Stimulated activated CD8-positive, alpha-beta memory T cell treated with anti-CD3 and anti-CD28 coated beads, Interleukin-7, amount 100 ng/mL, for 1 hour (primary cell): ENCODE measurements at regions not wholly inside any gene's neighbourhood (a gene's known extent, or its start where the extent isn't known, plus 50 kb on each side); places are given as distances from the start of the nearest gene placed in this dataset.
"Not testable (repeated sequence)": the region's sequence is repeated elsewhere in the genome, so short reads cannot be mapped to it uniquely, and the experiment has no call there.

Experiments
- DNase-seq, 2 donors: peaks; one replicate each; pipeline ENCODE4 v3.0.0-alpha.2; 2020; ENCODE audit warnings: low read depth in 2 of 2

DNA sequence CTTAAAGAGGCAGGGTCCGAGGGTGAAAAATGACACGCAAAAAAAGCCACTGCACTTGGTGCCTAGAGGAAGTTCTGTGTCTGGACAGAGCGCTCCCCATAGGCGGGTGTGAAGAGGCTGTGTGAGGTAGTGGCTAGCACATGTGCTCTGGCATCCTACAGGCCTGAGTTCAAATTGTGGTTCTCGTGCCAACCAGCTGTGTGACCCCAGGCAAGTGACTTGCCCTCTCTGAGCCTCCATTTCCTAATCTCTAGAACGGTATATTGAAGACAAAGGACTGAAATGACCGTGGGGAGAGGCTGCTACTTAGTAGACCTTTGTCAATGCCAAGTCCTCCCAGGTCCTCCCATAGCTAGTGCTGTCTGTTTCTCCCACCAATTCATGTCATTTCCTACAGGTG is 79.1 kb upstream of the MYL10 start:
- DNase-seq = no peak

DNA sequence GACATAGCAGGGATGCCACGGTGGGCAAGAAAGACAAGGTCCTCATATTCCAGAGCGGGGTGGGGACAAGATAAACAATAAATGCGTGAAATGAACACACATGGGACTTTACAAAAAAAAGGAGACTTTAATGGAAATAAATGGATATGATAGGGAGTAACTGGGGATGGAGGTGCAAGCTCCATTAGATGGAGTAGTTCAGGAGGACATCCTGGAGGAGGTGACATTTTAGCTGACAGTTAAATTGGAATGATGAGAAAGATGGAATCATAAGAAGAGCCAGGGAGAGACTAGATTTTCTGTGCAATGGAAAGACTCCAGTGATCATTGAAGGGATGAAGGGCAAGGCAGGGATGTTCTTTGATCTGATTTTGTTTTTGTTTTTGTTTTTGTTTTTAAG is 83.6 kb upstream of the MYL10 start:
- DNase-seq = no peak

DNA sequence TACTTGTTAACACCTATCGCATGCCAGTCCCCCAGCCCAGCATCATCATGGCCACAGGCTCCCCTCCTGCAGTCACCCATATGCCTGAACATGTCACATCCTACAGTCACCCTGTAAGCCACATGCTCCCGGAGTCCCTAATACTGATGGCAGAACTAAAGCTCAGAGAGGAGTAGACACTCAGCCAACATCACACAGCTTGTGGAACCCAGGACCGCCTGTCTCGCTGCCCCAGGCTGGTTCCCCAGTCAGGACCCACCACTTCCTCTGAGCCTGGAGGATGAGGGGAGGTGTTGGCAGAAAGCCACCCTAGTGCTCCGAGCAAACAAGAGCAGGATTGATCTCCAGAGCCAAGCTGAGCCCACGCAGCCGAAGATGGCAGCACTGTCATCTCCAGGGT is 85.0 kb upstream of the MYL10 start:
- DNase-seq = no peak

DNA sequence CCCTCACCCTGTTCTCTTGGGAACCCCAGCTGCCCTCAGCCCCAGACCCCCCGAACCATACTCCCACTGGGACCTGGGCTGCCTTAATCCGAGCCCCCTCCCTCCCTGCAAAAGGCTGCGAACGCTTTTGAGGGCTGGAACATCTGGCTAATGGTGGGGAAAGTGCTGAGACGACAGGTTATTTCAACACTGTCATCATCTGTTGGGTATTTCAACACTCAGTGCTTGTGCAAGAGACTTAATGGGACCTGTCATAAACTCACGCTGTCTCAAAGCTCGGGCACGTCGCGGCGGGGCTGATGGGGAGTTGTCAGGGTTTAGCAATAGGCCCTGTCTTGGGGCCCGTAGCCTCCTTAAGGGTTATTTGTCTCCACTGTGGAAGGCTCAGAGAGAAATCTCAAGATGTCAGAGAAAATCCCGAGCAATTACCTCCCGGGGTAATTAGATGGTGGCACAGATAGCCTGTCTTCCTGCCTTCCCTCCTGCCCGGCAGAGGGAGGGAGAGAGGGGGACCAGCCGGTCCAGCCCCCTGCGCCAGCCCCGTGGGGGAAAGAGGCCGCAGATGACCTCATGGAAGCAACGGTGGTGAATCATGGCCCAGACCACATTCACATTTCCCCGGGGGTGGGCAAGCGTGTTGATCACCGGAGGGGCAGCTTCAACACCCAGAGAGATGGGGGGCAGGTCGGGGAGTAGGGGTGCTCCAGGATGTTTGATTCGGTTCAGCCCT is 88.7 kb upstream of the MYL10 start:
- DNase-seq = no peak

DNA sequence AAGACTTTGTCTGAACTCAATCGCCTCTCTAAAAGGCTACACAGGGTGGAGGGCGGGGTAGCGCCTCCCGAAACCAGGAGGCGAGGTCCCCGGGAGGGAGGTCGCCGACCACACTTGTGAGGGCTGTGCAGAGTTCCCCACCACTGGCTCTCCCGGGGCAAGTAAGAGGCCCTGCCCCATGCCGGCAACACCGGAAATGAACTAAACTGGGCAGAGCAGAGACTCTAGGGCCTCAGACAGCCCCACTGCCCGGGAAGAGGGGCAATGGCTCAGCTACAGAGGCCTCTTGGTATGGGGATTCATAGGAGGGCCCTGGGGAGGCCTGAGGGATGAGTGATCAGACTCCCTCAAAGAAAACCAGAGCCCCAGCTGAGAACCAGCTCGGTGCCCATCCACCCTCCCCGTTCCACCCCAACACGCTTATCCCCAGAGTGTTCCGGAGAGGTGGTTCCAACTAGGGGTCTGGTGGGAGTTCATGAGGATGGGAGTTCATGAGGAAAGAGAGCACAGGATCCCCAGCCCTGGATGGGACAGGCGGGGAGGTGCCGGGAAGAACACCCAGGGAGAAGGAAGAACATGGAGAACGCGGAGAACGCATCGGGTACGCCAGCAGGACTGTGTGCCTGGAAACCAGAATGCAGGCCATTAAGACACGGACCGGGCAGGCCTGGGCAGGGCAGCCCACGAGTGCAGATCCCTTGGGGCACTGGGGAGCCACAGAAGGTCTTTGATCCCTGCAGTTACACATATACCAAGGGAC is 89.4 kb upstream of the MYL10 start:
- DNase-seq = no peak

DNA sequence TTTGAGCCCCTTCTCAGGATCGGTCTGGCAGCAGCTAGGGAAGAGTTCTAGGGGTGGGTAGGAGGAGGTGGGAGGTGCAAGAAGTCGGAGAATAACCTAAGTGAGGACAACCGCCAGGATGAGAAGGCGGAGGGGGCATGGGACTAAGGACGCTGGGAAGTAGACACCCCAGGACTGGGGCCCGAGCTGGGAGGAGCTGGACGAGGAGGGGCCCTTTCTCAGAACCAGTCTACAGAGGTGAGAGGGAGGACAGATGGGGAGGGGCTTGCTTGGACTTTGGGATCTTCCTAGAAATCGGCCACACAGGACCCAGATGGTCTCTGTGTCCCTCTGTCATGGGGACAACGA is 90.0 kb upstream of the MYL10 start:
- no peak for DNase-seq

DNA sequence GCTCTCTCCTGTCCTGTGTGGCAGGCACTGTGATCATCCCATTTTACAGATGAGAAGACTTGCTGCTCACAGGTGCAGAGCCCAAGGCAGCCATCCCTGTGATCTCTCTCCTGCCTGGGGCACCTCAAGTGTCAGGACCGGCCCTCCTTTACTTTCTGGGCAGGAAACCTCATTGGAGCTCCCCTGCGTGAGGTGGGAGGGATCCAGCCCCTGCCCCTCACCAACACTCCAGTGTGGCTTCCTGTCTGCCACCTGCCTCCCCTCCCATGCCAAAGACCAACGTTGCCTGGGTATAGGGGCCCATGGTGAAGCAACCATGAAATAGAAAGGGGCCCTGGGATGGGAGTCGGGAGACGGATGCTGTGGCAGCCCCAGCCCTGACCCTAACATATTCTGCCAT is 91.2 kb upstream of the MYL10 start:
- DNase-seq = no peak

DNA sequence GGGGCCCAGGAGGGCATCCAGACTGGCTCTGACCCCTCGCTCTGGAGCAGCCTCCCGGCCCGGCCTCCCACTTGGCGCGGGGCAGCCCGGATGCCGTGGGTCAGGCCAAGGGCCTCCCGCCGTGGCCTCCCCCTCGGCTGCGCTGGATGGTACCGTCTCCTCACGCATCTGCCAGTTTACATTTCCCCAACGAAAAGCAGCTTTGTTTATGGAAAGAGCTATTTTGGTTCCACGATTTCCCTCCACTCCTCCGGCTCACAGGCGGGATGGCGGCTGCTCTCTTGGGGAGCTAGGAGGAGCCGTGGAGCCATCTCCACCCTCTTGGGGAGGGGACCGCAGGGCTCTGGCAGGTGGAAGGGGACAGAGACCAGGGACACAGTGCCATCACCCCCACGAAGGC is 93.2 kb upstream of the MYL10 start:
- no peak for DNase-seq

DNA sequence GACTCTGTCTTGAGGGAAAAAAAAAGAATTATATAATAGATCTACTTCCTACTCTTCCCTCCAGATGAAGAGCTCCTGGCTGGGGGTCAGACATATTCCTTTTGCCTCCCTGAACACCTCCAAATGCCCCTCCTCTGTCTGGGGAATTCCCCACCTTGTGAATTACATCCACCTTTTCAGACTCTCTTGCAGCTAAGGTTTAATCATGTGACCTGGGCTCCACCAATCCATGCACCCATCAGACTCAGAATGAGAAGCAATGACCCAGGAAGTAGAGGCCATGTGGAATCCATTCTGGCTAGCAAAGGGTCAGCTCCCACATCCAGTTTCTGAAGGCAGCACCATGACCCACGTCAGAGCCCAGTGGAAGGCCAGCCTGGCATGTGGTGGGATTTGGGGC is 93.6 kb upstream of the CUX1 start:
- DNase-seq = no peak

DNA sequence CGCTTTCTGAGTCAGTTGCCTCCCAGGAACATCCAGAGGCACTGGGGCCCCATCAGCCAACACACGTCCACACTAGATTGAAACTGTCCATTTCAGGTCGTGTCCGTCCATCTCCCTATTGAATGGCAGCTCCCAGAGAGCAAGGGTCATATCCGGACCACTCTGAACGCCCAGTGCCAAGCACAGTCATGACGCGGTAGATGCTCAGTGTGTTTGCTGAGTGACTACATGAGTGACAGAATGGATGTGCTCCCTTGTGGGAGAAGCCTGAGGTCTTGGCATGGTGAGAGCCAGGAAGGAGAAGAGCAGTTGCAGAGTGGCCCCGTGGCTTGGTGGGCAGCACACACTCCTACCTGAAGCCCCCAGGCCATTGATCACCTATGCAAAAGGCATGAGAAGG is 92.5 kb upstream of the CUX1 start:
- DNase-seq = no peak

DNA sequence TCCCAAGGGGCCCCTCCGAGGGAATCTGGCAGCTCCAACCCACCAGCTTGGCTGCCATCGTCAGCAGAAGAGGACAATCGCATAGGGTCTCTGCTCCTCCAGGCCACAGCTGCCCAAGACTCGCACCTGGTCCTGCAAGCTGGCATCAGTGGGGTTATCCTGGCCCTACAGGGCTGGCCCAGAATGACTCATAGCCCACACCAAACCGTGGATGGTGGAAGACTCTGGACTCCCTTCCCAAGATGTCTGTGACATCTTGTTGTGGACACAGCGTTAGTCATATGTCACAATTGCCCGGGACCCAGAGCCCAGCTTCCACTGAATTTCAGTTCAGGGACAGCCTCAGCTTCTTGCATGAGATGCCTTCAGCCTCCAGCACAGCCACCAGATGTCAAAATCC is 91.5 kb upstream of the CUX1 start:
- DNase-seq = no peak

DNA sequence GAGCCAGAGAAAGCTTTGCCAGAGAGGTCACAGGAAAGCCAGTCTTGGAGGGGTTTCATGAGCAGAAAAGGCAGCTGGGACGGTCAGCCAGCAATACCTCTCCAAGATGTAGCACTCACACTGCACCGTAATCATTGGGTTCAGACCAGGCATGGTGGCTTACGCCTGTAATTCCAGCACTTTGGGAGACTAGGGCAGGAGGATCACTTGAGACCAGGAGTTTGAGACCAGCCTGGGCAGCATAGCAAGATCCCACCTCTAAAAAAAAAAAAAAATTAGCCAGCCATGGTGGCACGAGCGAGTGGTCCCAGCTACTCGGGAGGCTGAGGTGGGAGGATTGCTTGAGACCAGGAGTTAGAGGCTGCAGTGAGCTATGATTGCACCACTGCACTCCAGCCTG is 90.2 kb upstream of the CUX1 start:
- no peak for DNase-seq

DNA sequence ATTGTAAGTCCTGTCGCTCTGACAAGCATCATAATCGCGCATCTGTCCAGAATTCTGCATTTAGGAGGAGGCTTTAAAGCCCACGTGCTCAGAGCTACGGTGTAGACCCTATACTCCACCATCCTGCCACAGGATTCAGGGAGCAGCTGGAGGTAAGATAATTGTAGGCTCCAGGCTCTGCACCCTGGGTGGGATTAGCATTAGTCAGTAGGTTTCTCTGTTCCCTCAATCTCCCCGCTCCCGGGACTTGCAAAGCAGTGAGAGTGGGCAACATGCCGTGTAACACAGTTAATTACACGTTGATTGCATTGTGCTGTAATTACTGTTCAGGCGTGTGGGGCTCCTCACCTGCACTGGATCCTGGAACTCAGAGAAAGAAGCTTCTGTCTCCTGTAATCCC is 89.3 kb upstream of the CUX1 start:
- DNase-seq = no peak

DNA sequence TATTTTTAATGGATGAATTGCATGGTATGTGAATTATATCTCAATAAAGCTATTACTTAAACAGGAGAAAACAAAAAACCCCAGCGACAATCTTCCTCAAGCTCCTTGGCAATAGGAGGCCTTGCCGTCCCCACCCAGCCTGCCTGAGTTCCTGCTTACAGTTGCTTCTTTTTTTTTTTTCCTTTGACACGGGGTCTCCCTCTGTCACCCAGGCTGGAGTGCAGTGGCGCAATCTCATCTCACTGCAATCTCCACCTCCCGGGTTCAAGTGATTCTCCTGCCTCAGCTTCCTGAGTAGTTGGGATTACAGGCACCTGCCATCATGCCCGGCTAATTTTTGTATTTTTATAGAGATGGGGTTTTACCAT is 88.6 kb upstream of the CUX1 start:
- DNase-seq = not testable (repeated sequence)

DNA sequence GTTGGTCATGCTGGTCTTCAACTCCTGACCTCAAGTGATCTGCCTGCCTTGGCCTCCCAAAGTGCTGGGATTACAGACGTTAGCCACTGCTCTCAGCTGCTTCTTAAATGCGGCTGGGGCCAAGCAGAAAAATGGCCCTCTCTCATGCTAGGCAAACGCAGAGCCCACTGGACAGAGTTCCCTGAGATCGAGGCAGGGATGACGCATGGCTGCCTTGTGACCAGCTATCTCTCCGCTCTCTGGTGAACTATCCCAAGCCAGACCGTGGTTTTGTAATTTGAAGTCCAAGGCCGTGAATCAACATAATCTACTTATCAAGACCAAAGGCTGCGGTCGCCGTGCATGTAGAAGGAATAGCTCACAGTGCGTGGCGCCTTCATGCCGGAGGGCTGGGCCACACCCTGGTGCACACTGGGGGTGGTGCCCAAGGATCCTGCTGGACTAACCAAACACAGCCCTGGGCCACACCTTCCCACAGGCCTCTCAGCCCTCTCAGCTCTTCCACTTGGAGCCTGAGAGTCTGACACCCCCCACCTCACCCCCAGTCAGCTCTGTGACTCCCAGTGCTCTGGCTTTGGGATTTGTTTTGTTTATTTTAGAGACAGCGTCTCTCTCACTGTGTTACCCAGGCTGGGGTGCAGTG is 88.1 kb upstream of the CUX1 start:
- DNase-seq = no peak

DNA sequence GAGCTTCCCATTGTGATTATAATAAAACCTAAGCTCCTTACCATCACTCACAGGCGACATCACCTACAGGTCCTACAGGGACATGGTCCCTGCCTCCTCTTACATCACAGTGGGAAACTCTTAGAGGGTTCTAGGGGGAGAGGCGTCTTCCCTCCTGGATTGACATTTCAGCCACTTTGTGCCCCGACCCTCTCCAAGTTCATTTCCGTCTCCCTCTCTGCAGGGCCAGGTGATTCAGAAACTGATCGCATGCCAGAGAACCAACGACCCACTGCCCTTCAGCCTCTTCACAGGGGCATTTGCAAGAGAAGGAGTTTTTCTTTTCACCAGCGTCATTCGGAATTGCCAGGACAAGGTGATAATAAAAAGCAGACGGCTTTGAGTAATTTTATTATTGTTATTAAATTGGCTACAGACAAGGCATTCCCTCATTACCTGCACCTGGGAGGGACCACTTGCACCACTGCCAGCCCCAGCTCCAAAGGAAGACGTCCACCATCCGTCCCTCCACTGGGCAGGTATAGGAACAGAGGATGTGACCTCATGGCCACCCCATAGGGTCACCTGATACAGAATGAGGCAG is 85.8 kb upstream of the CUX1 start:
- no peak for DNase-seq

DNA sequence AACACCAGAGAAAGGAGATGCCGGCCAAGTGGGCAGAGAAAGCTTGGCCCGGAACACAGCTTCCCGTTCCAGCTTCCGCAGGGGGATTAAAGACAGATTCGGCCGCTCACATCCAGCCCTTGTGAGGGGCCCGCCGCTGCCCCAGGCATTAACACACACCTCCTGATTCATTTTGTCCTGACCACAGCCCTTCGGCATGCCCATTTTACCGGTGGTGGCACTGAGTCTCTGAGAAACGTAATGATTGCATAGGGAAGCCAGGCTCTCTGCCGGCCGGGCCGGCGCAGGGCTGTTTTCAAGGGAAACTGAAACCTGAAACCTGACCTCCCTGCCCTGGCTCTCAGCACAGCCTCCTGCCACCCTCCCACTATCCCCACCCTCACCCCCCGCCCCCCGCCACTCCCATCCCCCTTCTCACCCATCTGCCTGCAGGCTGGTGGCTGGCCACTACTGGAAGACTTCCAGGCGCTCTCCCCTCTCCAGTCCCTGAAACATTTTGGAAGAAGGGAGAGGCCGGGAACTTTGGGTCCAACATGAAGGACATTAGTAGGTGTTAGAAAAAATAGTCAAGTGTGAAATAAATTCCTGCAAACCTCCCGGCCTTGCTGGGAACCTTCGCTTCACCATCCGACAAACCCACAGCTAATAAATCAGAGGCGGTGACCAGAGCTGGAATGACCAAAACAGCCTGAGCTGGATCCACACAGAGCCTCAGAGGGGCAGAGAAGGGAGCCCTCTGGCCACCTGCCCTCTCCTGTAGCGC is 83.5 kb upstream of the CUX1 start:
- no peak for DNase-seq

DNA sequence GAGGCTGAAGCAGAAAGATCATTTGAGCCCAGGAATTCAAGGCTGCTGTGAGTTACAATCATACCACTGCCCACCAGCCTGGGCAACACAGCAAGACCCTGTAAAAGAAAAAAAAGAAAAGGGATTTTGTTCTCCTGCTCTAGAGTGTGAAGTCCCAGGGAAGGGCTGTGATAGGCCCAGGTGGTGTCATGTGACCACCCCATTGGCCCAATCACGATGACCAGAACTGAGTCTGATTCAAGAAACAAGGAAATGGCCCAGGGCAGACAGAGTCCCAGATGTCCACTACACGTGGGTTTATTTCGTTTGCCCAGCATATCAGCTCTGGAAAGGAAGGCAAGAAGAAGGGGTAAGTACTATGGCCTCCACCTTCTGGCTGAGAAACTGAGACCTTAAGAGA is 81.3 kb upstream of the CUX1 start:
- DNase-seq = no peak

DNA sequence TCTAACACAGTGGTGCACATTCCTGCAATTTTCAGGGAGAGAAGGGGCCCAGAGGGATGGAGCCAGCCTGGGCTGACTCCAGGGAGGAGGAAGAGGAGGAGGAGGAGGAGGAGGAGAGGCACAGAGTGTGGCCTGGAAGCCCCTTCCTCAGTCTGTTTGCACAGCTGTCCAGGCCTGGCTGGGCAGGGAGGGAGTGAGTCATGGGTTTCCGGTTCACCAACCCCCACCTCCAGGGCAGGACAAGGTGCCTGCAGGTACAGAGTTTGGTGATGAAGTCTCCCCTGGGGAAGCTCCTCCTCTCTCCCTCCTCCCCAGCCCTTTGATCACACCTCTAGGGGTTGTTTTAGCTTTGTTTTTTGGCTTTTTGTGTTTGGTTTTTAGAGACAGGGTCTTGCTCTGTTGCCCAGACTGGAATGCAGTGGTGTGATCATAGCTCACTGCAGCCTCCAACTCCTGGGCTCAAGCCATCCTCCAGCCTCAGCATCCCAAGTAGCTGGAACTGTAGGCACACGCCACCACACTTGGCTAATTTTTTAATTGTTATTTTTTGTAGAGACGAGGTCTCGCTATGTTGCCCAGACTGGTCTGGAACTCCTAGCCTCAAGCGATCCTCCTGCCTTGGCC is 77.5 kb upstream of the CUX1 start:
- no peak for DNase-seq

DNA sequence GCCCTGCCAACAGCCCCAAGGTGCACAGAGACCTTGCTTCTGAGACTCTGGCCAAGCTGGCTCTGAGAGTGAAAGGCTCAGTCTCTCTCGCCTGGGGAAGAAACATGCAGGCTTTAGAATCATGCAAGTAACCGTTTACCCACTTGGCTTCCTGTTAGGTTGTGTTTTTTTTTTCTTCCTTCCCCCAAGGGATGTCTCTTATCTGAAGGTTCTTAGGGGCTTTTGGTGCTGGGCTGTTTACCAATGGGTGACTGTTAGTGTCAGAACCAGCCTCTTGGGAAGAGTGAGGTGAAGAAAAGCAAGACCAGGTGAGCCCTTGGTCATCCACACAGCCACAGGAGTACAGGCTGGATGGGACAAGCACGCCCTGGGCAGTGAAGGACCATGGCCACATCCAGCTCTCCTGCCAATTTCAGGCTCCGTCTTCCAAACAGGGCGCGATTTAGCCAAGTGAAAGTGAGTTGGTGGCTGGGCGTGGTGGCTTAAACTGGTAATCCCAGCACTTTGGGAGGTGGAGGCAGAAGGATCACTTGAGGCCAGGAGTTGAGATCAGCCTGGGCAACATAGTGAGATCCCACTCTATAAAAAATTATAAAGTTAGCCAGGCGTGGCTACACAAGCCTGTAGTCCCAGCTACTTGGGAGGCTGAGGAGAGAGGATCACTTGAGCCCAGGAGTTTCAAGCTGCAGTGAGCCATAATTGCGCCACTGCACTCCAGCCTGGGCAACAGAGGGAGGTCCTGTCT is 76.3 kb upstream of the CUX1 start:
- DNase-seq = no peak
